ENCODE measurements at regions not wholly inside any gene's neighbourhood (a gene's known extent, or its start where the extent isn't known, plus 50 kb on each side); places are given as distances from the start of the nearest gene placed in this dataset.

- no peak for DNase-seq (ENCODE audit: low spot score)
Observed at GRCh38 chr9:90309809-90310520, 332.7 kb downstream of the DIRAS2 start.

- no peak for DNase-seq (ENCODE audit: low spot score)
Observed at GRCh38 chr9:90310521-90310876, 332.1 kb downstream of the DIRAS2 start.

- DNase-seq (ENCODE audit: low spot score), result no peak
Observed at GRCh38 chr9:90311811-90312210, 330.8 kb downstream of the DIRAS2 start.

- DNase-seq (ENCODE audit: low spot score), result no peak
Observed at GRCh38 chr9:90322296-90322695, 320.3 kb downstream of the DIRAS2 start.

GRCh38 chr9:90325913-90326653 lies 316.5 kb downstream of the DIRAS2 start:
- DNase-seq (ENCODE audit: low spot score), result no peak

- DNase-seq (ENCODE audit: low spot score), result no peak
Observed at GRCh38 chr9:90330231-90330630, 312.4 kb downstream of the DIRAS2 start.

GRCh38 chr9:90331826-90332575 lies 310.6 kb downstream of the DIRAS2 start:
- DNase-seq (ENCODE audit: low spot score), result no peak

GRCh38 chr9:90333226-90333625 lies 309.4 kb downstream of the DIRAS2 start:
- DNase-seq (ENCODE audit: low spot score), result no peak

- DNase-seq (ENCODE audit: low spot score), result peak; percentile 32
Observed at GRCh38 chr9:90340421-90340820, 302.2 kb downstream of the DIRAS2 start.

GRCh38 chr9:90342607-90343006 lies 300.0 kb downstream of the DIRAS2 start:
- DNase-seq (ENCODE audit: low spot score), result no peak

- peak; percentile 28 for DNase-seq (ENCODE audit: low spot score)
Observed at GRCh38 chr9:90343366-90343765, 299.3 kb downstream of the DIRAS2 start.

GRCh38 chr9:90343991-90344390 lies 298.6 kb downstream of the DIRAS2 start:
- no peak for DNase-seq (ENCODE audit: low spot score)

- DNase-seq (ENCODE audit: low spot score), result no peak
Observed at GRCh38 chr9:90365666-90366065, 277.0 kb downstream of the DIRAS2 start.

- DNase-seq (ENCODE audit: low spot score), result no peak
Observed at GRCh38 chr9:90368241-90368640, 274.4 kb downstream of the DIRAS2 start.

GRCh38 chr9:90368928-90369327 lies 273.7 kb downstream of the DIRAS2 start:
- no peak for DNase-seq (ENCODE audit: low spot score)

GRCh38 chr9:90379771-90380170 lies 262.9 kb downstream of the DIRAS2 start:
- no peak for DNase-seq (ENCODE audit: low spot score)

- DNase-seq (ENCODE audit: low spot score), result no peak
Observed at GRCh38 chr9:90385146-90385545, 257.5 kb downstream of the DIRAS2 start.

- DNase-seq (ENCODE audit: low spot score), result no peak
Observed at GRCh38 chr9:90393365-90394152, 249.1 kb downstream of the DIRAS2 start.

GRCh38 chr9:90394871-90395270 lies 247.8 kb downstream of the DIRAS2 start:
- no peak for DNase-seq (ENCODE audit: low spot score)

GRCh38 chr9:90400091-90400490 lies 242.5 kb downstream of the DIRAS2 start:
- DNase-seq (ENCODE audit: low spot score), result no peak

- no peak for DNase-seq (ENCODE audit: low spot score)
Observed at GRCh38 chr9:90408659-90409058, 234.0 kb downstream of the DIRAS2 start.

- no peak for DNase-seq (ENCODE audit: low spot score)
Observed at GRCh38 chr9:90419221-90419851, 223.3 kb downstream of the DIRAS2 start.
